Tibial nerve (tissue), 4 donors: ENCODE measurements at regions not wholly inside any gene's neighbourhood (a gene's known extent, or its start where the extent isn't known, plus 50 kb on each side); places are given as distances from the start of the nearest gene placed in this dataset.

ENCODE experiments used
- DNase-seq, 2 donors: peaks; one replicate each; pipeline ENCODE4 v3.0.0-alpha.2; 2019; ENCODE audit warnings: low spot score in 2 of 2
- H3K27ac ChIP-seq, 4 donors: fragments of 200-600 bp; sonication (generic) in 3 of 4; one replicate each; pipeline ENCODE4 v1.5.1; 2017 to 2019; ENCODE audit warnings: mild to moderate bottlenecking in 1 of 4
- H3K27me3 ChIP-seq, 2 donors: fragments of 200-600 bp; sonication (generic) in 1 of 2; one replicate each; pipeline versions ENCODE4 v1.5.1 to v1.6.0; 2017 to 2019
- H3K36me3 ChIP-seq, 3 donors: fragments of 200-600 bp; sonication (generic); one replicate each; pipeline ENCODE4 v1.5.1; 2018 to 2019
- H3K4me1 ChIP-seq, 4 donors: fragments of 200-600 bp; sonication (generic) in 3 of 4; one replicate each; pipeline ENCODE4 v1.5.1; 2017 to 2019
- H3K4me3 ChIP-seq, 4 donors: fragments of 200-600 bp; sonication (generic) in 3 of 4; one replicate each; pipeline ENCODE4 v1.5.1; 2017 to 2019; ENCODE audit warnings: mild to moderate bottlenecking in 1 of 4, moderate library complexity in 1 of 4
- H3K9me3 ChIP-seq, 4 donors: fragments of 200-600 bp; sonication (generic) in 3 of 4; one replicate each; pipeline ENCODE4 v1.5.1; 2017 to 2019
- EP300 ChIP-seq, 2 donors: sonication (generic); formaldehyde crosslinking; IDR thresholded peaks; one replicate each; pipeline ENCODE4 v1.6.1; 2017; ENCODE audit warnings: antibody characterized with exemption in 2 of 2, mild to moderate bottlenecking in 1 of 2
- POLR2A ChIP-seq, 2 donors: fragments of 450-650 bp; IDR thresholded peaks; one replicate each; pipeline ENCODE4 v1.6.1; 2017; ENCODE audit warnings: antibody characterized with exemption in 2 of 2, mild to moderate bottlenecking in 2 of 2, moderate library complexity in 2 of 2
- WGBS, 2 donors: methylation state at CpG; one replicate each; pipeline ENCODE4 v1.1.5; 2018; 5-methylcytosine and 5-hydroxymethylcytosine counted together
- TF ChIP-seq, protein P1 (sequence below), 5 experiments: fragments of 200-600 bp in 3 of 5; fragments of 450-650 bp in 2 of 5; sonication (generic) in 3 of 5; IDR thresholded peaks; one replicate each; pipeline ENCODE4 v1.5.1; 2016 to 2019; ENCODE audit warnings: antibody characterized with exemption in 5 of 5, mild to moderate bottlenecking in 3 of 5, moderate library complexity in 2 of 5

DNA sequence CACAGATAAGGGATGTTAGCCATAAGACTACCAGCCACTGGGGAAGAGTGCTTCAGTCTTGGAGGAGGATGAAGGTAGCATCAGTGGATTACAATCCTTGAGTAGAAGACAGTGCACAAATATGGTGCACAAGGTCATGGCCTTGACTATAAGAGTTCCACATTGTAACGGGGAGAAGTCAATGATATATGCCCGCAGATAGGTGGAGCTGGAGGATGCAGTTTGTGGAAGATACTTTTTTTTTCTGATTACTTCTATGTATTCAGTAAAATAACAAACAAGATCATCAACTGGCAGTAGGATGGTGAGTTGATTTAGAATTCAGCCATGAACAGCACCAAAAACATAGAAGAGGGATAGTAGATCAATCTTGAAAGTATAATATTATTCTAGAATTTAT lies 926.8 kb upstream of the MIR17HG start:
- Histone ChIP-seq H3K36me3 (no peaks in the 10 kb centered on the region), H3K27ac (no peak overlapping the region), H3K4me1 (peaks cover 0 to 6% (median 0%) of the 10 kb centered on the region in 4 donors), H3K27me3 (no peaks in the 10 kb centered on the region), H3K4me3 (no peak overlapping the region), H3K9me3 (no peaks in the 10 kb centered on the region)
- 94 to 98% methylated on average over 2 of the region's 2 CpGs for WGBS, 2 donors
- TF ChIP-seq, protein P1, sequence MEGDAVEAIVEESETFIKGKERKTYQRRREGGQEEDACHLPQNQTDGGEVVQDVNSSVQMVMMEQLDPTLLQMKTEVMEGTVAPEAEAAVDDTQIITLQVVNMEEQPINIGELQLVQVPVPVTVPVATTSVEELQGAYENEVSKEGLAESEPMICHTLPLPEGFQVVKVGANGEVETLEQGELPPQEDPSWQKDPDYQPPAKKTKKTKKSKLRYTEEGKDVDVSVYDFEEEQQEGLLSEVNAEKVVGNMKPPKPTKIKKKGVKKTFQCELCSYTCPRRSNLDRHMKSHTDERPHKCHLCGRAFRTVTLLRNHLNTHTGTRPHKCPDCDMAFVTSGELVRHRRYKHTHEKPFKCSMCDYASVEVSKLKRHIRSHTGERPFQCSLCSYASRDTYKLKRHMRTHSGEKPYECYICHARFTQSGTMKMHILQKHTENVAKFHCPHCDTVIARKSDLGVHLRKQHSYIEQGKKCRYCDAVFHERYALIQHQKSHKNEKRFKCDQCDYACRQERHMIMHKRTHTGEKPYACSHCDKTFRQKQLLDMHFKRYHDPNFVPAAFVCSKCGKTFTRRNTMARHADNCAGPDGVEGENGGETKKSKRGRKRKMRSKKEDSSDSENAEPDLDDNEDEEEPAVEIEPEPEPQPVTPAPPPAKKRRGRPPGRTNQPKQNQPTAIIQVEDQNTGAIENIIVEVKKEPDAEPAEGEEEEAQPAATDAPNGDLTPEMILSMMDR (IDR thresholded peaks at IDR 0.05): no peak
- TF ChIP-seq EP300 (IDR thresholded peaks at IDR 0.05) (no peak), POLR2A (IDR thresholded peaks at IDR 0.05) (no peak)
- DNase-seq: no peak

DNA sequence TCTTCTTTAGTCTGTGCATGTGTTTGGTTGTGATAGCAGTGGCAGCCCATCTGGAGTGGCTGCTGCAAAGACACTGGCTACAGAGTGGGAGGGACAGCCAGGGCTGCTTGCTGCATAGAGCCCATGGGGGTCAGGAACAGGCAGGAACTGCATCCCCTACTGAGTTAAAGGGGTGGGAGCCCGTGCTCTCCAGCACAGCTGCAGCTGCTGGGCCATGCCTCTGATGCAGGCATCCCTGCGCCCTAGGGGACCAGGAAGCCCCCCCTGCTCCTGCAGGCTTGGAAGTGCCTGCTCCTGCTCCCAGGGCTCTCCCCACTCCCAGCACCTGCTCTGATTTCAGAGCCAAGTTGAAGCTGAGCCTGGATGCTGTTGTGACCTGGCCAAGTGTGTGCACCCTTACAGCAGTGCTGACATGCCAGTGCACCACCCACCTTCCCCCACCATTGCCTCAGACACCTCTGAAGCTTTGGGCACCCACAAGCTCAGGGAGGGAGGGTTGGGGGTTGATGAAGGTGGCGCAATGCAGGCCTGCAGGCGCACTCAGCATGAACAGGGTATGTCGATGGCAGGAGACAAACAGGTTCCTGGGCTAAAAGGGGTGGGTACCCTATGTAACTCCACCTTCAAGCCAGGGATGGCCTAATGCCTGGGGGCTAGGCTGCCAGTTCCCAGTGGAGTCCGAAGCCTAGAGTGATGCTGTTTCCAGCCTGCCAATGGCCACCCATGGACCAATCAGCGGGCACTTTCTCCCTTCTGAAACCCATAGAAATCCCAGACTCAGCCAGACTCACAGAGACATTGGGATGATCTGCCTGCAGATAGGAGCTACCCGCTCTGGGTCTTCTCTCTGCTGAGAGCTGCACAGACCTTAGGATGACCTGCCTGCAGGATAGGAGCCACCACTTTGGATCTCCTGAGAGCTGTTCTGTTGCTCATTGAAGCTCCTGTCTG lies 919.9 kb upstream of the MIR17HG start:
- no peaks in the 10 kb centered on the region for H3K9me3 ChIP-seq
- H3K27me3 ChIP-seq: no peaks in the 10 kb centered on the region
- no peak for DNase-seq
- 40 to 61% methylated on average over 6 to 8 of the region's 8 CpGs for WGBS, 2 donors
- H3K27ac ChIP-seq: no peak overlapping the region
- H3K4me1 ChIP-seq: no peaks in the 10 kb centered on the region
- no peak overlapping the region for H3K4me3 ChIP-seq
- TF ChIP-seq EP300 (IDR thresholded peaks at IDR 0.05): no peak
- H3K36me3 ChIP-seq: no peaks in the 10 kb centered on the region

DNA sequence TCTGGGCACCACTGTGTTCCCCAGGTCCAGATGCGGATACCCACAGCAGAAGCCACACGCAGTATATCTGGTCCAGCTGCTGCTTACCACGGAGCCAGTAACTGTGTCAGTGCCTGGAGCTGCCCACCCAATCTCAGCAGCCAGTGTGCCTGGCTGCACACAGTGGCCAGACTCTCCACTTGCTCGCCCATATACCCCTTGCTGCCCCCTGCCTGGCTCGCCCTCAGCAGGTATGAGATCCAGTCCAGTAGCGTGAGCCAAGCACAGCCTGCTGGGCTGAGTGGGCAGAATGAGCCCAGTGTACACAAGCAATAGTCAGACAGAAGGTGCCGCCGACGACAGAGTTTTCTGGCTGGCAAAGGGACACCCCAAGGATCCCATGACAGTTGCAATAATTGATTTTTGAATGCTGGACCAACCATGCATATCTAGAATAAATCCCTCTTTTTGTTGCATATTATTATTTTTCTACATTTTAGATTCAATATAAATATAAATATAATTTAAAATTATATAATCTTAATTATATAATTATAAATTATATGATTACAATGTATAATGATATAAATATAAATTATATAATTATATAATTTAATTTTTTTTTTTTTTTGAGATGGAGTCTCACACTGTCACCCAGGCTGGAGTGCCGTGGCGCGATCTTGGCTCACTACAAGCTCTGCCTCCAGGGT lies 918.8 kb upstream of the MIR17HG start:
- 88 to 95% methylated on average over 10 to 11 of the region's 12 CpGs for WGBS, 2 donors
- Histone ChIP-seq H3K27me3 (no peaks in the 10 kb centered on the region), H3K4me3 (no peak overlapping the region), H3K9me3 (no peaks in the 10 kb centered on the region), H3K27ac (no peak overlapping the region), H3K4me1 (no peaks in the 10 kb centered on the region), H3K36me3 (no peaks in the 10 kb centered on the region)
- no peak for DNase-seq
- TF ChIP-seq EP300 (IDR thresholded peaks at IDR 0.05) (no peak), POLR2A (IDR thresholded peaks at IDR 0.05) (no peak)
- TF ChIP-seq, protein P1 (IDR thresholded peaks at IDR 0.05): no peak

DNA sequence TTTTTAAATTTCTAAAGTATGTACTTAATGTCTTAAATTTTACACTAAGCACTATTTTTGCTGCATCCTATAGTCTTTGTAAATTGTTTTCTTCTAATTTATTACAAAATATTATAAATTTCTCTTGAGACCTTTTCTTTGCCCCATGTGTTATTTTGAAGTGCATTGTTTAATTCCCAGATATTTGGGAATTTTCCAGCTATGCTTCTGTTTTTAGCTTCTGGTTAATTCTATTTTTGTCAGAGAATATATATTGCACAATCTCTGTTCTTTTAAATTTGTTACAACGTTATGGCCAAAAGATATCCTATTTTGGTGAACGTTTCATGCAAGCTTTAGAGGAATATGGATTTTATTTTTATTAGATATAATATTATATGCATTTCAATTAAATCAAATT lies 917.4 kb upstream of the MIR17HG start:
- H3K27ac ChIP-seq: no peak overlapping the region
- H3K27me3 ChIP-seq: no peaks in the 10 kb centered on the region
- DNase-seq: no peak
- H3K4me1 ChIP-seq: no peaks in the 10 kb centered on the region
- H3K4me3 ChIP-seq: no peak overlapping the region
- WGBS, 2 donors: 41 to 47% methylated on average over 2 of the region's 2 CpGs
- TF ChIP-seq POLR2A (IDR thresholded peaks at IDR 0.05) (no peak), EP300 (IDR thresholded peaks at IDR 0.05) (no peak)
- TF ChIP-seq, protein P1 (IDR thresholded peaks at IDR 0.05): no peak
- H3K36me3 ChIP-seq: no peaks in the 10 kb centered on the region
- H3K9me3 ChIP-seq: no peaks in the 10 kb centered on the region

DNA sequence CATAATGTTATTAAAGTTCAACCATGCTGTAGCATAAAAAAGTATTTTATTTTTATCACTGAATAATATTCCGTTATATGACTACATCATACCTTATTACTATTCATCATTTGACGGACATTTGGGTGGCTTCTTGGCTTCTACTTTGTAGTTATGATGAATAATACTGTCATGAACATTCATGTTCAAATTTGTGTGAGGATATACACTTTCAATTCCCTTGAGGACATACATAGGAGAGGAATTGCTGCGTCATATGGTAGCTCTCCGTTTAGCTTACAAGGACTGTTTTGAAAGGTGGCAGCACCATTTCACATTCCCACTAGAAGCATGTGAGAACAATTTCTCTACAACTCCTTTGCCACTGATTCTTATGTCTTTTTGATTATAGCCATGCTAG lies 910.8 kb upstream of the MIR17HG start:
- WGBS, 2 donors: 85 to 90% methylated on average over 4 of the region's 4 CpGs
- no peaks in the 10 kb centered on the region for H3K4me1 ChIP-seq
- H3K36me3 ChIP-seq: no peaks in the 10 kb centered on the region
- no peak overlapping the region for H3K27ac ChIP-seq
- H3K27me3 ChIP-seq: no peaks in the 10 kb centered on the region
- no peaks in the 10 kb centered on the region for H3K9me3 ChIP-seq
- no peak overlapping the region for H3K4me3 ChIP-seq
- DNase-seq: no peak
- TF ChIP-seq, protein P1 (IDR thresholded peaks at IDR 0.05): no peak
- TF ChIP-seq POLR2A (IDR thresholded peaks at IDR 0.05) (no peak), EP300 (IDR thresholded peaks at IDR 0.05) (no peak)
